Small intestine (tissue), 7 donors: ENCODE measurements at regions not wholly inside any gene's neighbourhood (a gene's known extent, or its start where the extent isn't known, plus 50 kb on each side); places are given as distances from the start of the nearest gene placed in this dataset.
A peak's percentile ranks its signal among the peaks of the same experiment; 100 is the strongest.

Source experiments
- DNase-seq, 2 donors: peaks; one replicate each; pipeline versions ENCODE4 v3.0.0 to v3.0.0-alpha.2; 2013
- FAIRE-seq: peaks from 2 replicates; lab custom pipeline; 2012; peaks lifted over from hg19 to GRCh38; lab: Jason Lieb, UNC
- H3K27ac ChIP-seq, 3 donors: one replicate each; pipeline ENCODE4 v1.5.1; 2013; ENCODE audit warnings: low read length in 2 of 3, mild to moderate bottlenecking in 2 of 3, control low read depth in 1 of 3, inconsistent platforms in 1 of 3, low read depth in 1 of 3, moderate library complexity in 1 of 3
- H3K27me3 ChIP-seq, 3 donors: one replicate each; pipeline ENCODE4 v1.6.1; 2013; ENCODE audit warnings: low read length in 3 of 3, inconsistent platforms in 1 of 3; ENCODE audit not compliant: control insufficient read depth in 3 of 3, insufficient read depth in 3 of 3
- H3K36me3 ChIP-seq, 3 donors: one replicate each; pipeline ENCODE4 v1.6.1; 2013; ENCODE audit warnings: low read length in 3 of 3, inconsistent platforms in 1 of 3, low read depth in 1 of 3, mild to moderate bottlenecking in 1 of 3, moderate library complexity in 1 of 3; ENCODE audit not compliant: control insufficient read depth in 3 of 3, insufficient read depth in 2 of 3
- H3K4me1 ChIP-seq, 3 donors: one replicate each; pipeline ENCODE4 v1.6.1; 2013; ENCODE audit warnings: low read length in 2 of 3, inconsistent platforms in 1 of 3, low read depth in 1 of 3, mild to moderate bottlenecking in 1 of 3, moderate library complexity in 1 of 3; ENCODE audit not compliant: control insufficient read depth in 3 of 3, insufficient read depth in 2 of 3
- H3K4me3 ChIP-seq, 3 donors: one replicate each; pipeline ENCODE4 v1.5.1; 2013; ENCODE audit warnings: low read length in 3 of 3, control low read depth in 1 of 3, inconsistent platforms in 1 of 3, low read depth in 1 of 3, mild to moderate bottlenecking in 1 of 3, moderate library complexity in 1 of 3
- H3K9me3 ChIP-seq, 2 donors: one replicate each; pipeline ENCODE4 v1.6.1; 2013; ENCODE audit warnings: low read depth in 1 of 2, low read length in 1 of 2; ENCODE audit not compliant: control insufficient read depth in 2 of 2, insufficient read depth in 1 of 2
- WGBS, 3 donors: extraction: QIAGEN DNeasy Blood & Tissue Kit; methylation state at CpG; one replicate each; pipeline ENCODE4 v1.1.7; 2013; 5-methylcytosine and 5-hydroxymethylcytosine counted together
- donor health status: healthy with polysubstance abuse.
- donor health status: control.
- donor health status: control.
- donor health status: Bipolar disorder and iron deficiency.
- donor health status: healthy.

DNA sequence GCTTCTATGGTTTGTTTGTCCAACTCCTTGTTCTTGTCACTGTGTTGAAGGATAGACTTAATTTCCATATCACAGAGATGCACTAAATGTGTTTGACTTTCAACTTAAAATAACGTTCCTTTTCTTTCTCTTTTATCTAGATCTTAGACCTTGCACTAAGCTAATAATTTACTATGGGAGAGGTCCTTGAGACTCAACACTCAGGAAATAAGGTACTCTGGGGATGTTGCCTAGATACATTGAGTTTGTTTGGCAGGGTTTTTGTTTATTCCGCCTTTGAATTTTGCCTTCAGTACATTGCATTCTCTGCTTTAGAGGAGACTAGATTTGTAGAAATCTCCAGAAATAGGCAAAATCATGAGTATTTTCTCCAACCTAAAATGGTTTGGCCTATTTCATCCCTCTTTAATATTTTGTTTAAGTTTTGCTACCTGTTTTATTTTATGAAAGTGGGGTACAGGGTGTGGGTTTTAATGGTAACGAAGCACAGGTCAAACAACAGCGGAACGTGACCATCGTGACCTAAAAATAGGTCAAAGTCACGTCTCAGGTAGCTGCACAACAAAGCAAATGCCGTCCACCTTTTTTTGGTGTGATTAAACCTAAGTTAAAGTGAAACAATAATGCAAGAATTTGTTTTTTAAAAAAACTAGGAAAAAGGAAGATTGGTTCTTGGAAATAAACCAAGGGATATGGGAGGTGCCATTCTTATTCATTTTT is 115.3 kb upstream of the CPSF6 start:
- H3K27ac ChIP-seq: no peak overlapping the region
- H3K4me3 ChIP-seq: no peak overlapping the region
- no peaks in the 10 kb centered on the region for H3K27me3 ChIP-seq
- H3K36me3 ChIP-seq: no peaks in the 10 kb centered on the region
- FAIRE-seq (no peak), DNase-seq (peak; percentile 54 to 66)
- H3K9me3 ChIP-seq: no peaks in the 10 kb centered on the region
- 12 to 56% (median 31%) methylated on average over 8 of the region's 8 CpGs for WGBS, 3 donors
- peaks cover 0 to 19% (median 0%) of the 10 kb centered on the region in 3 donors for H3K4me1 ChIP-seq

DNA sequence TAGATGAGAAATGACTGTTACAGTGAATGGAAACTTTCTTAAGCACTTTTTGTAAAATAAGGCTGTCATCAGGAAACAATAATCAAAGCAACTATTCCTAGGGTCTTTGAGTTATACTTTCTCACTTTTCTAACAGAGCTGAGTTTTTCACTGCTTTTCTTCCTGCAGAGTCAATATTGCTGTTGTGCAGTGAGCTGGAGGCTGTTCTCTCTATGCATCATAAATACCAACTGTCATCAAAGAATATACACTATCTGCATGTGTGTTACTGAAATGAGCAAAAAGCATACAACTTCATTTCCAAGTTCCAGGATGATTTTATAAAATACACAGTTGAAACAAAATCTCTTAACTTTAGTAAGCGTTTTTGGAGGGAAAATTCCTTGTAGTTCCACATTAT is 110.4 kb upstream of the CPSF6 start:
- H3K9me3 ChIP-seq: no peaks in the 10 kb centered on the region
- no peak overlapping the region for H3K4me3 ChIP-seq
- H3K36me3 ChIP-seq: no peaks in the 10 kb centered on the region
- H3K4me1 ChIP-seq: peaks cover 0 to 22% (median 0%) of the 10 kb centered on the region in 3 donors
- FAIRE-seq: no peak
- no peak overlapping the region for H3K27ac ChIP-seq
- H3K27me3 ChIP-seq: no peaks in the 10 kb centered on the region
- WGBS, 3 donors: 72 to 85% (median 80%) methylated on average over 1 of the region's 1 CpG
- peak in 1 of 2 donors; percentile 43 for DNase-seq

DNA sequence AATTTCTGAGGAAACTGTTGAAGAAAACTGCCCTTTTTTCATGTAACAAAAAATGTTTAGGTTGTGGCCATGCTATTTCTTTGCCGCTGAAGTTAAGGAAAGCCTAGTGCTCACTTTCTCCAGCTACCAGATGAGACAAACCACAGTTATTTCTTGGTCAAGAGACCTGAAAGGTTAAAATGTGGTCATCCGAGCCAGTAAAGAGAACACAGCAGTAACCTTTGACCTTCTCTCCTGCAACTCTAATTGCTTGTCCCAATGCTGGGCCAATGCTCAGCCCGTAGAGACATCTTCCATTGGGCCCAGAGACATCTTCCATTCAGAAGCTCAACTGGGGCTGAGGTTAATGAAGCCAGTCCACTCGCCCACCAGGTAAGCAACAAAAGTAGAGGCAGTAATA is 109.8 kb upstream of the CPSF6 start:
- FAIRE-seq: no peak

DNA sequence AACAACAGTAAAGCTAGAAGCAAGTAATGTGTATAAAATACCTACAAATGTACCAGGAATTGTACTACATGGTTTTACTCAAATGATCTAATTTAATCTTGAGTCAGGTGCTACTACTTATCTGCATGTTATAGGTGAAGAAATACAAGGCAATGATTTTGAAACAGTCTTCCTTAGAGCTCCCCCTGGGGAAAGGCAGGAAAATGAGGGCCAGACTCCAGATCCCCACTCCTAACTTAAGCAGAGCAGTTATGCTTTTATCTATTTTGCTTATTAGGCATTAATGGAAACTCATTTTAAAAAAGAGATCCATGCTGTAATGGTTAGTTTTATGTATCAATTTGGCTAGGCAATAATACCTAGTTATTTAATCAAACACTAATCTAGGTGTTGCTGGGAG is 109.3 kb upstream of the CPSF6 start:
- Histone ChIP-seq H3K27me3 (no peaks in the 10 kb centered on the region), H3K4me3 (no peak overlapping the region), H3K4me1 (peaks cover 0 to 12% (median 0%) of the 10 kb centered on the region in 3 donors), H3K36me3 (no peaks in the 10 kb centered on the region), H3K27ac (no peak overlapping the region), H3K9me3 (no peaks in the 10 kb centered on the region)
- DNase-seq (peak in 1 of 2 donors; percentile 32), FAIRE-seq (no peak)

More for the DNA sequence above, 109.8 kb upstream of the CPSF6 start:
- 70 to 79% (median 71%) methylated on average over 4 of the region's 4 CpGs for WGBS, 3 donors
- peak in 1 of 2 donors; percentile 11 for DNase-seq
- no peaks in the 10 kb centered on the region for H3K27me3 ChIP-seq
- H3K36me3 ChIP-seq: no peaks in the 10 kb centered on the region
- no peak overlapping the region for H3K4me3 ChIP-seq
- H3K4me1 ChIP-seq: peaks cover 0 to 17% (median 0%) of the 10 kb centered on the region in 3 donors
- no peak overlapping the region for H3K27ac ChIP-seq
- H3K9me3 ChIP-seq: no peaks in the 10 kb centered on the region

DNA sequence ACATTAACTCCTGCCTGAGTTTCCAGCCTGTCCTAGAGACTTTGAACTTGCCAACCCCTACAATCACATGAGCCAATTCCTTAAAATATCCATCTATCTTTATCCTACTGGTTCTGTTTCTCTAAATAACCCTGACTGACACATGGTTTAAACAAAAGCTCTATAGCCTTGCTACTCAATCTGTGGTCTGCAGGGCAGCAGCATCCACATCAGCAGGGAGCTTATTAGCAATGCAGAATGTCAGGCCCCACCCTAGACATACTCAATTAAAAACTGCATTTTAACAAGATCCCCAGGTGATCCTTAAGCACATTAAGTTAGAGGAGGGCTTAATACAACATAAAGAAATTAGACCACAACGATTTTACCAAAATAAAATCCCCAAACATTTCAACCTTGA is 108.3 kb upstream of the CPSF6 start:
- Histone ChIP-seq H3K27ac (no peak overlapping the region), H3K27me3 (no peaks in the 10 kb centered on the region), H3K4me1 (peaks cover 0 to 12% (median 0%) of the 10 kb centered on the region in 3 donors), H3K9me3 (no peaks in the 10 kb centered on the region), H3K36me3 (no peaks in the 10 kb centered on the region), H3K4me3 (no peak overlapping the region)
- DNase-seq: no peak
- 41 to 57% (median 55%) methylated on average over 1 of the region's 1 CpG for WGBS, 3 donors
- no peak for FAIRE-seq

DNA sequence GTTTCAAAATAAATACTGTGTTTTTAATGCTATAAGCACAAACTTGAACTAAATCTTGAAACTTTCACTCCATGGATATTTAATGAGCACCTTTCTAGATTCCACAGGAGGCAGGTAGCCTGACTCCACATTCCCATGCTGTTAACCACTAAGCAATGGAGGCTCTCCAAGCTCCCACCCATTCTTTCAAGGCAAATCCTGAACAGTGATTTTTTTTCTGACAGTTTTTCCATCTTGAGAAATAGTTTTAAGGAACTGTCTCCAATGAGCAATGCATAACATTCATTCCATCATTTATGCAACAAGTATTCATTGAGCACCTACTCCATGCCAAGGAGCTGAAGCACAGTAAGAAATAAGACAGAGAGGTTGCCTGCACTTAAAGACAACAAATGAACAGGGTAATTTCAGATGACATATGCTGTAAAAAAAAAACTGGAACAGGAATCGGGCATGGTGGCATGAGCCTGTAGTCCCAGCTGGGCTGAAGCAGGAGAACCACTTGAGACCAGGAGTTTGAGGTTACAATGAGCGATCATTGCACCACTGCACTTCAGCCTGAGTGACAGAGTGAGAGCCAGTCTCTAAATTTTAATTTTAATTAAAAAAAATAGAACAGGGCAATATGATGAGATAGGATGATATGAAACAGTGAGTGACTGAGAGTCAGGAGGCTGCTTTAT is 102.3 kb upstream of the CPSF6 start:
- no peaks in the 10 kb centered on the region for H3K27me3 ChIP-seq
- no peaks in the 10 kb centered on the region for H3K36me3 ChIP-seq
- DNase-seq (no peak), FAIRE-seq (no peak)
- H3K4me3 ChIP-seq: no peak overlapping the region
- H3K9me3 ChIP-seq: peaks cover 3 to 21% of the 10 kb centered on the region in 2 donors
- no peaks in the 10 kb centered on the region for H3K4me1 ChIP-seq
- WGBS, 3 donors: 93 to 98% (median 95%) methylated on average over 2 of the region's 2 CpGs
- no peak overlapping the region for H3K27ac ChIP-seq

DNA sequence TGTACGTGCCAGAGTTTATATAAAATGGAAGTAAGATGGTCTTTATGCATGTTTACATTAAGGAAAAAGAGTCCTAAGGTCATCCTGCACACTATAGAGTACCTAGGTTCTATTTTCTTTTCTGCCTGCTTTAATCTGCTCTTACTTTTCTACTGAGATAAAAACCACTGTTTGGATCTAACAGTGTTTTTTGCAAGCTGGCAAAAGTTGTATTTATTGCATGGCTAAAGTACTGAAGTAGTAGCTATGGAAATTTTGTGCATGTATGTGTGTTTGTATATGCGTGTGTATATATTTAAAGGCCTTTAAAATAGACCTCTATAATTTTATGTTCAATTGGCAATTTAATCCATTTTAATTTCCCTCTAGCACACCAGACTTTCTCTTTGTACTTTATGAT is 98.3 kb upstream of the CPSF6 start:
- Histone ChIP-seq H3K27me3 (no peaks in the 10 kb centered on the region), H3K4me3 (no peak overlapping the region), H3K9me3 (peaks cover 3 to 21% of the 10 kb centered on the region in 2 donors), H3K4me1 (no peaks in the 10 kb centered on the region), H3K36me3 (no peaks in the 10 kb centered on the region), H3K27ac (no peak overlapping the region)
- 50 to 58% (median 57%) methylated on average over 2 of the region's 2 CpGs for WGBS, 3 donors
- FAIRE-seq: no peak
- no peak for DNase-seq

DNA sequence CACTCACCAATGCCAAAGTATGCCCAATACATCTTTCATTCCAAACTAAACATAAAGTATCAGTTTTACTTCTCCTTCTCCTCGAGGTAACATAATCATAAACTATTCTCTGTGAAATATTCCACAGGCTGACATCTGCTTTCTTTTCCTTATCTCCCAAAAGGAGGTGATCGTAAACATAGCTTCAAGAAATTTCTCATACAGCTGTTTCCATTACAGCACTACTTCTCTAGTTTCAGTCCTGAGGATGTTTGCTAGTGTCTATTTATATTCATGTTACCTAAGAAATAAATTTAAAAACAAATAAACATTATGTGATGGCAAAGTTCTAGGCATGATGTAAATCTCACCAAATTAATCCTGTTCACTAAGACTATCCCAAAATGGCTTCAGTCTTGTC is 90.1 kb upstream of the CPSF6 start:
- H3K4me3 ChIP-seq: no peak overlapping the region
- no peak overlapping the region for H3K27ac ChIP-seq
- 33 to 46% (median 36%) methylated on average over 2 of the region's 2 CpGs for whole genome bisulfite sequencing, 3 donors
- FAIRE-seq (no peak), DNase-seq (no peak)
- no peaks in the 10 kb centered on the region for H3K36me3 ChIP-seq
- peaks cover 0 to 32% (median 3%) of the 10 kb centered on the region in 3 donors for H3K4me1 ChIP-seq
- no peaks in the 10 kb centered on the region for H3K27me3 ChIP-seq
- H3K9me3 ChIP-seq: no peaks in the 10 kb centered on the region
